ENCODE measurements at regions not wholly inside any gene's neighbourhood (a gene's known extent, or its start where the extent isn't known, plus 50 kb on each side); places are given as distances from the start of the nearest gene placed in this dataset.

DNA sequence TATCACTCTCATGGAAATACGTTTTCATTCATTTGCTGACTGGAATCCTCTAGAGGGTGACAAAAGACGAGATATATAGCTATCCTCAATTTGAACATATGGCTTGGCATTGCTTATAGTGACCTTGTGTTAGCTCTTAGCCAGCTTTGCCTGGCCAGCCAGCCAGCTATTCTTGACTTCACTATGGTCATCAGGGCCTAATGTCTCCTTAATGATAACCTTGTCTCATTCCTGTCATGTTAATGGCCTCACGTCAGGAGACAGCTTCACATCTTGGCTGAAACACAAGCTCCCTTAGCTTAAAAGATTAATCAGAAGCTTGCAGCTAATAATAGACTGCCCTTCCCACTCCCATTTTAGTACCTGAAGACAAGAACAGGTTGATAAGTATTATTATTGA lies 1517.5 kb upstream of the PIK3C3 start:
- DNase-seq (ENCODE audit: low read depth): no peak
- H3K4me3 ChIP-seq (ENCODE audit: low read depth, low read length): no peak overlapping the region
- TF ChIP-seq, protein P1, sequence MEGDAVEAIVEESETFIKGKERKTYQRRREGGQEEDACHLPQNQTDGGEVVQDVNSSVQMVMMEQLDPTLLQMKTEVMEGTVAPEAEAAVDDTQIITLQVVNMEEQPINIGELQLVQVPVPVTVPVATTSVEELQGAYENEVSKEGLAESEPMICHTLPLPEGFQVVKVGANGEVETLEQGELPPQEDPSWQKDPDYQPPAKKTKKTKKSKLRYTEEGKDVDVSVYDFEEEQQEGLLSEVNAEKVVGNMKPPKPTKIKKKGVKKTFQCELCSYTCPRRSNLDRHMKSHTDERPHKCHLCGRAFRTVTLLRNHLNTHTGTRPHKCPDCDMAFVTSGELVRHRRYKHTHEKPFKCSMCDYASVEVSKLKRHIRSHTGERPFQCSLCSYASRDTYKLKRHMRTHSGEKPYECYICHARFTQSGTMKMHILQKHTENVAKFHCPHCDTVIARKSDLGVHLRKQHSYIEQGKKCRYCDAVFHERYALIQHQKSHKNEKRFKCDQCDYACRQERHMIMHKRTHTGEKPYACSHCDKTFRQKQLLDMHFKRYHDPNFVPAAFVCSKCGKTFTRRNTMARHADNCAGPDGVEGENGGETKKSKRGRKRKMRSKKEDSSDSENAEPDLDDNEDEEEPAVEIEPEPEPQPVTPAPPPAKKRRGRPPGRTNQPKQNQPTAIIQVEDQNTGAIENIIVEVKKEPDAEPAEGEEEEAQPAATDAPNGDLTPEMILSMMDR (IDR thresholded peaks at IDR 0.05; ENCODE audit: insufficient read depth, low read depth, low read length): no peak

DNA sequence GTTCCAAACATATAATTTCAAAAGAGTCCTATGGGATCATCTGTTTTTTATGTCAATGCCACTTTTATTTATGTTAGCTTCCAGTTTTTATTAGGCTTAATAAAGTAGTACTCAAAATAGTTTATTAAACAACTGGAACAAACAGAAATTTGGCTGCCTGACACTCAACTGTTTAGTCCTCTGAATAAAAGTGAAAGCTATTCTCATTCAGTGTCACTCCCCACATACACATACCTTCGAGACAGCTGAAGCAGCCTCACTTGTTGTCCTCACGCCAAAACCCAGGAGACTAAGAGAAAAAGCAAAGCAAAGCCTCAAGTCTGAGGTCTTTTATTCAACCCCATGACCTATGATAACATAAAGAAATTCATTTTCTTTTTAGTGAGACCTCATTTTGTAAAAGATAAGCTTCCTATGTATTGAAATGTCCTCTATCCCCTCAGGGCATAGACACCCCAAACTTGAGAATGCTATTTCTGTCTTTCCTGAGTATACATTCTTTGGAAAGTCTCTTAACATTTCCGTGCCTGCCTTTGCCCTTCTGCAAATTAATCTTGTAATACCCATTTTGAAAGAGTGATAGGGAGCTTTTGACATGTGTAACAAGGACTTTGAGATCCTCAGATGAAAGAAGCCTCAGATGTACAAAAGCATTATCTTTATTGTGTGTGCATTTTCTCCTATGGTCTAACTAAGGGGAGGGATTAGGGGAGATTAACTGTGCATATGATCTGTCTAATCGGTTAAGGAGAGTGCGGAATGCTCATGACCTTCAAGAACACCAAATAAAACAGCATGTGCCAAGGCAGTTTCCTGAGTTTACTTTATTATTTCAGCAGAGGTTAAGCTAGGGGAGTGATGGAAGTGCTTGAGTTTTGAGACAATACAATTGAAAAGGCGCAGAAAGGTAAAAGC lies 1523.7 kb upstream of the PIK3C3 start:
- TF ChIP-seq, protein P1 (IDR thresholded peaks at IDR 0.05; ENCODE audit: insufficient read depth, low read depth, low read length): no peak
- H3K4me3 ChIP-seq (ENCODE audit: low read depth, low read length): no peak overlapping the region
- peak; percentile 25 for DNase-seq (ENCODE audit: low read depth)

DNA sequence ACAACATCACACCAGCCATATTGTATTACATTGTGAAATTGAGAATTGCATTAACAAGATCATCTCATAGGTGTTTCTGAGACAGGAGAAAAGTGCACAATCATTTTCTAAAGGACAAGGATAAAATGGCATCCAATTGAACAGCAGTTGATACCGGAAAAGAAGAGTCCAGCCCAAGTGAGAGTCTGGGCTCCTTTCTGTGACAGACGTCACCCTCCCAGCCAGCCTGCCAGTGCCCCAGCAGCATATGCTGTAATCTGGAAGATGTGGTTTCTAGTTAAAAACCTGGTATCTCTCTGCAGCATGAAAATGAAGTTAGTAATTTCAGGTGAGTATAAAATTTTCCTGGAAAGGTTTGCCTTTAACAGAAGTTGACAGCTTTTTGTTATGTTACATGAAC lies 1531.7 kb upstream of the PIK3C3 start:
- DNase-seq (ENCODE audit: low read depth): no peak
- TF ChIP-seq, protein P1 (IDR thresholded peaks at IDR 0.05; ENCODE audit: insufficient read depth, low read depth, low read length): no peak
- H3K4me3 ChIP-seq (ENCODE audit: low read depth, low read length): no peak overlapping the region

DNA sequence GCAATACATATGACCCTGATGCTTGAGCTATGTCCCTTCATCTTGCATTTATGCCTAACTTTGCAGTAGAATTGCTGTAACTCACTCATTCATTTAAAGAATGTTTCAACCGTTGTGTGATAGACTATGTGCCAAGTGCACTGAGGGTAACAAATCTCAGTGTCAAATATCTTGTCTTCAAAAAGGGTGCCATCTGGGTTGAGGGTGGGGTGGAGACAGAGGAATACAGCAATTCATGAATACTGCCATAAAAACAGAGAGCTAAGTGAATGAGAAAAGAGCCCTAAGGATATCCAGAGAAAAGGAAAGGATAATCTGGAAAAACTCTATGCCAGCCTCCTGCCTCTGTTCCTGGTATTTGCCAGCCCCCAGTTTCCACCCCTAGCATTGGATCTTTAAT lies 1534.4 kb upstream of the PIK3C3 start:
- TF ChIP-seq, protein P1 (IDR thresholded peaks at IDR 0.05; ENCODE audit: insufficient read depth, low read depth, low read length): no peak
- DNase-seq (ENCODE audit: low read depth): no peak
- H3K4me3 ChIP-seq (ENCODE audit: low read depth, low read length): no peak overlapping the region

DNA sequence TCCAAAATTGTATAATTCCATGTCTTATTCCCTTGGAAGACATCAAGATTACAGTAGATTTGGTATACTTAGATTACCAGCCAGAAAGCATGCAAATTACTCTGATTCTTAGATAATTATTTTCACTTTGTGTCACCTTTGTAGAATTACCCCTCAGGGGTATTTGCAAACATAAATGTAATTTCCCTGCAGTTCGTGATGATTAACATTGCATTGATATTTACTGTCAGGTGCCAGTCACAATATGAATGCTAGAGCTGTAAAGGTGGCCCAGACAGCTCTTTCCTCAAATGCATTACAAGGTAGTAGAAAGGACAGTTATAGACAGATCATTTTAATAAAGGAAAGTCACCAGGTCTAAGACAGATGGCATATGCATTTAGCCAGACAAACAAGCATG lies 1537.5 kb upstream of the PIK3C3 start:
- TF ChIP-seq, protein P1 (IDR thresholded peaks at IDR 0.05; ENCODE audit: insufficient read depth, low read depth, low read length): no peak
- no peak overlapping the region for H3K4me3 ChIP-seq (ENCODE audit: low read depth, low read length)
- DNase-seq (ENCODE audit: low read depth): no peak

DNA sequence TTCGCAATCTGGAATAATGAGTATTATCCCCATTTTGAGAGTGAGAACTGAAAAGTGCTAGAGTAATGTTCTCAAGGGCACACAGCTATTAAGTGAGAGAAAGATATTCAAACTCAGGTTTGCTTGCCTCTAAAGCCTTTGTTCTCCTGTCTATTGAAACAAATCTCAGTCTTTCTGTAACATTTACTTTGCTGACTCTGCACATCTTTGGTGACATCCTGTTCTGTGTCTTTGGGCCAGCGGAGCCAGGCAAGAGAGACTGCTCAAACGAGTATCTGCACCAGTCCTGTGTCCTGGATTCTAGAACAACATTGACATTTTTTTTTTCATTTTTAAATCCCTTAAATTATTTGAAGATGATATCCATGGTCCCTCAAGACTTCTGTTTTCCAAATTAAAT lies 1539.2 kb upstream of the PIK3C3 start:
- no peak overlapping the region for H3K4me3 ChIP-seq (ENCODE audit: low read depth, low read length)
- TF ChIP-seq, protein P1 (IDR thresholded peaks at IDR 0.05; ENCODE audit: insufficient read depth, low read depth, low read length): no peak
- no peak for DNase-seq (ENCODE audit: low read depth)

All from fibroblast of villous mesenchyme (primary cell).